OCI-LY1 (cell line): ENCODE measurements at regions not wholly inside any gene's neighbourhood (a gene's known extent, or its start where the extent isn't known, plus 50 kb on each side); places are given as distances from the start of the nearest gene placed in this dataset.
"Not testable (repeated sequence)": the region's sequence is repeated elsewhere in the genome, so short reads cannot be mapped to it uniquely, and the experiment has no call there.

Source experiments
- H2AFZ ChIP-seq: fragments of 200-600 bp; sonication (generic), shearing (Covaris generic); 2 replicates; pipeline ENCODE4 v1.6.0; 2014; ENCODE audit warnings: antibody characterized with exemption, mild to moderate bottlenecking, low read length
- H3F3A ChIP-seq: fragments of 200-600 bp; sonication (generic), shearing (Covaris generic); 2 replicates; pipeline ENCODE4 v1.6.0; 2014; ENCODE audit warnings: mild to moderate bottlenecking, antibody characterized with exemption, low read length, moderate library complexity; ENCODE audit not compliant: insufficient read depth
- H3K27ac ChIP-seq: fragments of 200-600 bp; sonication (generic); 2 replicates; pipeline ENCODE4 v1.5.1; 2014; ENCODE audit warnings: low read length, mixed run types, mild to moderate bottlenecking, low read depth; ENCODE audit not compliant: poor library complexity, severe bottlenecking
- H3K27me3 ChIP-seq: fragments of 200-600 bp; sonication (generic); 2 replicates; pipeline ENCODE4 v1.6.0; 2014; ENCODE audit warnings: antibody characterized with exemption, mild to moderate bottlenecking, low read length, moderate library complexity; ENCODE audit not compliant: insufficient read depth
- H3K36me3 ChIP-seq: fragments of 200-600 bp; sonication (generic); 2 replicates; pipeline ENCODE4 v1.6.1; 2014; ENCODE audit warnings: mild to moderate bottlenecking, antibody characterized with exemption, low read length, moderate library complexity, mixed read lengths; ENCODE audit not compliant: insufficient read depth
- H3K4me1 ChIP-seq: fragments of 200-600 bp; sonication (generic); 2 replicates; pipeline ENCODE4 v1.5.1; 2014; ENCODE audit warnings: mild to moderate bottlenecking, low read length, moderate library complexity; ENCODE audit not compliant: insufficient read depth, severe bottlenecking
- H3K4me2 ChIP-seq: fragments of 200-600 bp; sonication (generic), shearing (Covaris generic); 2 replicates; pipeline ENCODE4 v1.6.1; 2014; ENCODE audit warnings: low read length
- H3K4me3 ChIP-seq: fragments of 200-600 bp; sonication (generic); 2 replicates; pipeline ENCODE4 v1.5.1; 2014; ENCODE audit warnings: low read length, low read depth, mild to moderate bottlenecking, mixed read lengths; ENCODE audit not compliant: poor library complexity, severe bottlenecking
- H3K79me2 ChIP-seq: fragments of 200-600 bp; shearing (Covaris generic); 2 replicates; pipeline ENCODE4 v1.6.1; 2016; ENCODE audit warnings: mixed run types, low read length, mixed read lengths; ENCODE audit not compliant: insufficient read depth
- H3K9ac ChIP-seq: fragments of 200-600 bp; sonication (generic), shearing (Covaris generic); 2 replicates; pipeline ENCODE4 v1.6.1; 2014; ENCODE audit warnings: mild to moderate bottlenecking, low read length, mixed read lengths
- H3K9me2 ChIP-seq: fragments of 200-600 bp; sonication (generic), shearing (Covaris generic); 2 replicates; pipeline ENCODE4 v1.6.1; 2014; ENCODE audit warnings: low read depth, mild to moderate bottlenecking, low read length, mixed read lengths
- H3K9me3 ChIP-seq: fragments of 200-600 bp; shearing (Covaris generic); 2 replicates; pipeline ENCODE4 v1.6.1; 2014; ENCODE audit warnings: low read length, mixed read lengths
- H4K20me1 ChIP-seq: fragments of 200-600 bp; sonication (generic), shearing (Covaris generic); 2 replicates; pipeline ENCODE4 v1.6.0; 2016; ENCODE audit warnings: mild to moderate bottlenecking, low read length; ENCODE audit not compliant: insufficient read depth
- EZH2 ChIP-seq: fragments of 200-600 bp; sonication (generic), shearing (Covaris generic); IDR thresholded peaks from 2 replicates; pipeline ENCODE4 v1.8.0; 2017; ENCODE audit warnings: borderline replicate concordance, mixed run types, mild to moderate bottlenecking, antibody characterized with exemption, low read length, moderate library complexity, mixed read lengths
- TF ChIP-seq, protein P1 (sequence below): fragments of 200-600 bp; sonication (generic), shearing (Covaris generic); IDR thresholded peaks from 2 replicates; pipeline ENCODE4 v1.5.1; 2017; ENCODE audit warnings: mild to moderate bottlenecking, antibody characterized with exemption, low read length, moderate library complexity, mixed read lengths

DNA sequence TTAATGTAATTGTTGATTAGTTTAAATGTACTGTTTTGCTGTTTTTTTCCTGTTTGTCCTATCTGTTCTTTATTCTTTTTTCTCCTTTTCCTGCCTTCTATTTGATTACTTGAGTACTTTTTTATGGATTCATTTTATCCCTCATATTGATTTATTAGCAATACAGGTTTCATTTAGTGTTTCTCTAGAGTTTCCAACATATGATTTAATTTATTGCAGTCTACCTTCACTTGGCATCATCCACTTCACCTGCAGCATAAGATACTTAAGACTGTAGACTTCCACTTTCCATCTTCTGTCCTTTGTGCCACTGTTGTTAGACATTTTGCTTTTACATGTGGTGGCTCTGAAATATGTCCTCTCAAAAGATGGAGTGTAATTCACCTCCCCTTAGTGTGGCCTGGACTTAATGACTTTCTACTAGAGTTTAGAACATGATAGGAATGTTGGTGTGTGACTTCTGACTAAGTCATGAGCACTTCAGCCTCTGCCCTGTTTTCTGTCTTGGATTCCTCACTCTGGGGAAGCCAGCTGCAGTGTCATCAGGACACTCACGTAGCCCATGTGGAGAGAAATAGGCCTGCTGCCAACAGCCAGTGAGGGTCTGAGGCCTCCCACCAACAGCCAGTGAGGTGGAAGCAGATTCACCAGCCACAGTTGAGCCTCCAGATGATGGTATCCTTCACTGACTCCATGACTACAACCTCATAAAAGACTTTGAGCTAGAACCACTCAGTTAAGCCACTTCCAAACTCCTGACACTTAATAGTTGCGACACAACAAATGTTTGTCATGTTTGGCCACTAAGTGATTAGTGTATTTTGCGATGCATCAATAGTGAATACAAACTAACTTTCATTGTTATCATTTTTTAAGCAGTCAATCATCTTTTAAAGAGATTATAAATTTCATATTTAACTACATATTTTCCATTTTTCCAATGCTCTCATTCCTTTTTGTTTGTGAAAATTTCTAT lies 643.5 kb upstream of the DPP6 start:
- H3K4me3 ChIP-seq, result no peak overlapping the region
- no peaks in the 10 kb centered on the region for H3K4me1 ChIP-seq
- no peaks in the 10 kb centered on the region for H3K79me2 ChIP-seq
- H3K9me2 ChIP-seq, result no peaks in the 10 kb centered on the region
- no peaks in the 10 kb centered on the region for H3K27me3 ChIP-seq
- no peak overlapping the region for H3K4me2 ChIP-seq
- H4K20me1 ChIP-seq, result no peaks in the 10 kb centered on the region
- H3F3A ChIP-seq, result no peaks in the 10 kb centered on the region
- no peak overlapping the region for H2AFZ ChIP-seq
- H3K9me3 ChIP-seq, result no peaks in the 10 kb centered on the region
- H3K36me3 ChIP-seq, result no peaks in the 10 kb centered on the region
- H3K27ac ChIP-seq, result no peak overlapping the region
- TF ChIP-seq, protein P1, sequence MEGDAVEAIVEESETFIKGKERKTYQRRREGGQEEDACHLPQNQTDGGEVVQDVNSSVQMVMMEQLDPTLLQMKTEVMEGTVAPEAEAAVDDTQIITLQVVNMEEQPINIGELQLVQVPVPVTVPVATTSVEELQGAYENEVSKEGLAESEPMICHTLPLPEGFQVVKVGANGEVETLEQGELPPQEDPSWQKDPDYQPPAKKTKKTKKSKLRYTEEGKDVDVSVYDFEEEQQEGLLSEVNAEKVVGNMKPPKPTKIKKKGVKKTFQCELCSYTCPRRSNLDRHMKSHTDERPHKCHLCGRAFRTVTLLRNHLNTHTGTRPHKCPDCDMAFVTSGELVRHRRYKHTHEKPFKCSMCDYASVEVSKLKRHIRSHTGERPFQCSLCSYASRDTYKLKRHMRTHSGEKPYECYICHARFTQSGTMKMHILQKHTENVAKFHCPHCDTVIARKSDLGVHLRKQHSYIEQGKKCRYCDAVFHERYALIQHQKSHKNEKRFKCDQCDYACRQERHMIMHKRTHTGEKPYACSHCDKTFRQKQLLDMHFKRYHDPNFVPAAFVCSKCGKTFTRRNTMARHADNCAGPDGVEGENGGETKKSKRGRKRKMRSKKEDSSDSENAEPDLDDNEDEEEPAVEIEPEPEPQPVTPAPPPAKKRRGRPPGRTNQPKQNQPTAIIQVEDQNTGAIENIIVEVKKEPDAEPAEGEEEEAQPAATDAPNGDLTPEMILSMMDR, result no peak
- no peak for TF ChIP-seq EZH2
- H3K9ac ChIP-seq, result no peak overlapping the region

DNA sequence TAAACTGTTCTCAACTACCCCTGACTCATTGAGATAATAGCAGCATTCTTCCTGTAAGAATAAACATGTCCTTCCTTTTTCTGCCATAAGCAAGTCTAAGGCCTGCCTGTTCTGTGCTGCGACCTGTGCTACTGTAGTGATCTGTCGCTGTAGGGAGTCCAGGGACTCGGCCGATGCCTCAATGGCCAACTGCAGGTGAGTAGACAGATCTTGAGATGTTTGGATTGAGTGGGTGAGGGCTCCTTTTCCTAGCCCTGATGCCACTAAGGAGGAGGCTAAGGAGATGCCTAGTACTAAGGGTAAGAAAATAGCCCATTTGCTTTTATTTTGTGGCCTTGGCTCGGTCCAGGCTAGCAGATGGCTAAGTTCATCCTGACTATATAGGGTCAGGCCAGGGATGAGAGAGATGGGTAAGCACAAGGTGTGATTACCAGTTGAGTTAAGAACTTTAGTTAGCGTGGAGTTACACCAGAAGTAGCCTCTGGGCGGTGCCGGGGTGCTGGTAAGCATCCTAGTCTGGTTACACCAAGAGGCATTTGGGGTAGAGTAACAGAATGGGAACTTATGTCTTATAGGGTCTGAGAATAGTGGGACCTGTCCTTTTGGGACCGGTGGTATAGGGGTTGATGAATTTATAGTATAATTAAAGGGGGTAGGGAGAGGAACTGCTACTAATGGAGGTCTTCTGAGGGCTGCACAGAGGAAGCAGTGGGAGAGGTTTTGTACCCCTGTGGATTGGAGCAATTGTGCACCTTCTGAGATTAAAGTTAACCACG lies 642.4 kb upstream of the DPP6 start:
- not testable (repeated sequence) for H3K36me3 ChIP-seq, H3K27ac ChIP-seq, H3K9ac ChIP-seq

DNA sequence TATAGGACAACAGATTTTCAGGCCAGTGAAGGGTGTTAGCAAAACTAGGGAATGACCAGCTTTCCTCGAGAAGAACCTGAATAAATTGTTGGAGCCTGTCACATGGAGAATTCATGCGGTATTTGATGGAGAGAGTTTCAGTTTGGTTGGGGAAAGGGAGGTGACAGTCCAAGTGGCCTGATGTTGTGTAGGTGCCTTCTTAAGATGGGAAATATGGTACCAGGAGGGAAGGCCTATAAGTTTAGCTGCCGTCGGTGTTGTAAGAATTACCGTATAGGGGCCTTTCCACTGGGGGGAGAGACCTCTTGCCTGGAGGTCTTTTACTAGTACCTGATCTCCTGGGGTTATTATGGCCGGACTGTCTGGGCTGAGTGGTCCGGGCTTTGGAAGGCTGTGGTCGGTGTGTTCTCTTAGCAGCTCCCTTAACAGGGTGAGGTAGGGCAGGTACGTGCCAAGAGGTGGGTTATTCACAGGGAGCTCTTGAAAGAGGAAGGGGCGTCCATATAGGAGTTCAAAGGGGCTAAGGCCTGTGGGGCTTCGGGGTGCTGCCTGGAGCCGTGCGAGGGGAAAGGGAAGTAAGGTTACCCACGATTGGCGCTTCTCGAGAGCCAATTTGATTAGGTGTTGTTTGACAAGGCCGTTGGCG lies 641.1 kb upstream of the DPP6 start:
- H3K79me2 ChIP-seq, H4K20me1 ChIP-seq, H3K4me2 ChIP-seq, H3K9ac ChIP-seq, H3K9me3 ChIP-seq, H3F3A ChIP-seq, H3K4me3 ChIP-seq, H3K36me3 ChIP-seq, H3K27ac ChIP-seq, H3K9me2 ChIP-seq, H2AFZ ChIP-seq, H3K27me3 ChIP-seq, H3K4me1 ChIP-seq: not testable (repeated sequence)

More for the DNA sequence above, 642.4 kb upstream of the DPP6 start:
- H3K27me3 ChIP-seq, H3F3A ChIP-seq, H3K4me2 ChIP-seq, H4K20me1 ChIP-seq, H3K4me1 ChIP-seq, H2AFZ ChIP-seq, H3K9me2 ChIP-seq, H3K4me3 ChIP-seq, H3K79me2 ChIP-seq, H3K9me3 ChIP-seq: not testable (repeated sequence)

DNA sequence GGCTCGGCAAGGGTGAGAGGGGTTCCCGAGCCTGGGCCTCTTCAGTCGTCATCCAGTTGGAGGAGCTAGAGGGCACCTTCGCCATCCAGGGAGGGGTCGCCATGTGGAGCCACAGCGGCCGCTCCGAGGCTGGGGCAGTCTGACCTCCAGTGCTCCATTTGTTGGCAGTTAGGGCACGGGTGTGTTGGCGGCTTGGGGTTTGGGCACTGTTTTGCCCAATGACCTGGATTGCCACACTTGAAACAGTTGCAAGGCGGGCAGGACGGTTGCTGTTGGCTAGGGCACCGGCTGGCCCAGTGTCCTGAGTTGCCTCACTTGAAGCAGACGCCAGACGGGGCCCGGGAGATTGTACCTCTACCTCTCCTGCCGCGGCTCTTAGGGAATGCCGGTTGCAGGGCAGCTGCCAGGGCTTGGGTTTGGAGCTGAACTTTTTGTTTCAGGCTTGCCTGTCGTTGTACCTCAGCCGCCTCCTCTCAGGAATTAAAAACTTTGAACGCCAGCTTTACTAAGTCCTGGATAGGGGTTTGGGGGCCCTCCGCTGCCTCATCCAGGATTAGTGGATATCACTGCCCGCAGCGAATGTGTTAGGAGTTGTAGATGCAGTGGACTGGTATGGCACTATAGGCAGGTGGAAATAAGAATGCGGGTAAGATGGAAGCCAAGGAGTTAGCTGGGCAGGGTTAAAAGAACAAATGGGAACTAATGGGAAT lies 639.9 kb upstream of the DPP6 start:
- not testable (repeated sequence) for H3K9ac ChIP-seq, H3K27me3 ChIP-seq, H2AFZ ChIP-seq, H4K20me1 ChIP-seq, H3K4me2 ChIP-seq, H3K9me3 ChIP-seq, H3K79me2 ChIP-seq, H3K4me1 ChIP-seq, H3K27ac ChIP-seq, H3K9me2 ChIP-seq, H3F3A ChIP-seq, H3K4me3 ChIP-seq, H3K36me3 ChIP-seq

DNA sequence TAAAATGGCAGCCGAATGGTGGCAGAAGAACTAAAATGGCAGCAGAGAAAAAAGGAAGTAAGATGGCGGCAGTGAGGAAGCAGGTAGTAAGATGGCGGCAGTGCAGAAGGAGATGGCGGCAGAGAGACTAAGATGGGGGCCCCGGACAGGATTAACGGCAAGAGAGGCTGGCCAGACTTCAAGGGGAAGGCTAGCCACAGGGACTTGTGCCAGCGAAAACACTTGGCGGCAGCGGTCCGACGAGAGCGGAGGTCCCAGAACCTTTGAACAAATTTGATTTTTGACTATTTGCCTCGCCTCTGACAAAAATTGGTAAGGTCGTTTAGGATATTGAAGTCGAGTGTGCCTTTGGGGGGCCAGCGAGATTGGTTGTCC lies 639.4 kb upstream of the DPP6 start:
- not testable (repeated sequence) for H3F3A ChIP-seq, H3K79me2 ChIP-seq, H4K20me1 ChIP-seq, H3K9me3 ChIP-seq, H3K4me1 ChIP-seq, H3K4me2 ChIP-seq, H2AFZ ChIP-seq, H3K27me3 ChIP-seq, H3K27ac ChIP-seq, H3K4me3 ChIP-seq, H3K36me3 ChIP-seq, H3K9me2 ChIP-seq, H3K9ac ChIP-seq
